ENCODE measurements at regions not wholly inside any gene's neighbourhood (a gene's known extent, or its start where the extent isn't known, plus 50 kb on each side); places are given as distances from the start of the nearest gene placed in this dataset.

DNA sequence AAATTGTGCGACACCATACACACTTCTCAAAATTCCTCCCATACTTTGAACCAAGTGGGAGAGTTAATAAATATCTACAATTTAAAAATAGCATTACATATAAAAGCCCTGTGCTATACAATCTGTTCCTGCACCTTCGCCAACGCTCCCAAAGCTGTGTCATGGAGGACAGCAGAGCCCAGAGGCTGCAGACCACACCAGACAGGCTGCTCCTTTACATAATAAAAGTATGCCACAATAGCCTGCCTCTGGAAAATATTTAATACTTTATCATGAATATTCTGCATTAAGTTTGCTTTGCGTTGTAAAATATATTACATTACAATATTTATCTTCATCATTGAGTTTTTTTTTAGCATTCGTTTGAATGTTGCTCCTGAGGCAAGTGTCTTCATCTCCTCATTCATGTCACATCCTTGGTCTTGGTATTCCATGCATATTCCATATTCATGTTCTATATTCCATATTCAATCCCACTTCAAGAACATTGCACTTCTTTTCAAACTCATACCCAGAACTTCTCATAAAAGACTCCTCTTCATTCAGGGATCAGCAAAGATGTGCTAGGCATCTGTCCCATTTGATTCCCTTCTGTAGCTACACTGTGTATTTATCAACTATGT, 663.9 kb downstream of the POM121L12 start:
- DNase-seq (ENCODE audit: low read depth), result no peak

- peak; percentile 29 for DNase-seq (ENCODE audit: low read depth)
Observed at GRCh38 chr7:53719122-53719521, 683.7 kb downstream of the POM121L12 start.

- peak; percentile 10 for DNase-seq (ENCODE audit: low read depth)
Observed at GRCh38 chr7:53740971-53741370, 705.5 kb downstream of the POM121L12 start.

- no peak for DNase-seq (ENCODE audit: low read depth)
Observed at GRCh38 chr7:53743697-53744402, 708.4 kb downstream of the POM121L12 start.

DNA sequence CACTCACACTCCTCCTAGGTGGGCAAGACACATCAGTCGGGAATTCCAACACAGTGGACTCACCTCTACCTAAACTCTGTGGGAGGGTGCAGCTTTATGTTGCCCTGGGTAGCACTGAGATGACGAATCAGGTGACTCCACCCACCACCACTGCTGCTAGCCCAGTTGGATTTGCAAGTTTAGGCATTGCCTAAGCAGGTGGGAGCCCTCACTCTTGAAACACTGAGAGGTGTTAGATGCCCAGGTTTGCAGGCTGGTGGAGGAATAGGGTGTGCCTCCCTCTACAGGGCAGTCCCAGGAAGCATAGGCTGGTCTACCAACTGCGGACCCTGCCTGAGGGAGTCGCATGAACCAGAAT, 708.9 kb downstream of the POM121L12 start:
- DNase-seq (ENCODE audit: low read depth), result no peak

GRCh38 chr7:53756946-53757345, 721.5 kb downstream of the POM121L12 start:
- DNase-seq (ENCODE audit: low read depth), result no peak

GRCh38 chr7:53768186-53768585, 732.8 kb downstream of the POM121L12 start:
- DNase-seq (ENCODE audit: low read depth), result peak; percentile 6

GRCh38 chr7:53771701-53772100, 736.3 kb downstream of the POM121L12 start:
- DNase-seq (ENCODE audit: low read depth), result no peak

DNA sequence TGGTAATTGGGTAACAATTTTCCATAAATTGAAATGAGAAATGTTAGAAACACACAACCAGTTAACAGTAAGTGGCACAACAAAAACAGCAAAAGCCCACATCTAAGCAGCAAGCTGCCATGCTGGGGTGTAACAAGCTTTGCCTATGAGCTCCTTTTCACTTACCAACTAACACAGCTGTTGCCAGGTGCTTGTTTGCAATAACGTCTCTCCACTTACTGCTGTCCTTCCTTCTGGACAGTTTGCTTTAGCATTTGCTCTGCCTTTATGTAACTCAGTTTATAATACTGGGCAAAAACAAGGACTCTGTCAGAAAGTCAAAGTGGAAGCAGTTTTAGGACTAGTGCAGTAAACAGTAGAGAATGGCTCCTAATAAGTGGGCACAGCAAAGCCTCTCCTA, 740.9 kb downstream of the POM121L12 start:
- no peak for DNase-seq (ENCODE audit: low read depth)

DNA sequence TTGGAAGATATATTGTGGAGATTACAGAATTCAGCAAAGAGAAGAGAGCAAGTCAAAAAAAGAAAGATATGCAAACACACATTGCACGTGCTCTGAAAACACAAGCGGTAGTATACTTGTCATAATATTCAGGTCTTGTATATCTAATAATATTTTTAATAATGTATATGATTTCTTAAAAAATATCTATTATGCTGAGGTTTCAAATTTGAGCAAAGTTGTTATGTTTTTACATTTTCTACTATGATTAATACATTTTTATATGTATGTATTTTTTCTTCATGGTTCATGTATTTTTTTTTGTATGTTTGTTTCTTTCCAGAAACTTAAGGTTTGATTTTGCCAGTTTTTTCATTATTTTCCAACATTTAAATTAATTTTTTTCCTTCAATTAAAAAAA, 752.4 kb upstream of the VSTM2A start:
- DNase-seq (ENCODE audit: low read depth), result no peak

DNA sequence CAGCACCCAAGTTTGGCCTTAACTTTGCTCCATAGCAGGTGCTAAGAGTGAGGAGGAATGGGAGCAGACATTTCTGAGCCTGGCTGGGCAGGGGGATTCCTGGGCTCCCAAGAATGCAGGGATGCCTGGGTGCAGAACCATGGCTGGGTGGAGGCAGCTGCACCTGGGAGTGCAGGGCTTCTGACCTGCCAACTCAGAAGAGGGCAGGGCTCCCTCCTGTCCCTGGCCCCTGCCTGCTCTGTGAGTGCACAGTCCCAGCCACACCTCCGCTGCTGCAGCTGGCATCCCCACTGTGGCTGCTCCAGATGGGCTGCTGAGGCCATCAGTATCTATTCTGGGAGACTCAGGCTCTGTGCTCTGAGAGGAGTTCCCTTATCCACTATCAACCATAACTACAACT, 747.4 kb upstream of the VSTM2A start:
- DNase-seq (ENCODE audit: low read depth), result no peak

GRCh38 chr7:53800746-53801145, 741.4 kb upstream of the VSTM2A start:
- DNase-seq (ENCODE audit: low read depth), result peak; percentile 9

GRCh38 chr7:53806119-53806518, 736.1 kb upstream of the VSTM2A start:
- DNase-seq (ENCODE audit: low read depth), result no peak

GRCh38 chr7:53811555-53812079, 730.6 kb upstream of the VSTM2A start:
- DNase-seq (ENCODE audit: low read depth), result no peak

DNA sequence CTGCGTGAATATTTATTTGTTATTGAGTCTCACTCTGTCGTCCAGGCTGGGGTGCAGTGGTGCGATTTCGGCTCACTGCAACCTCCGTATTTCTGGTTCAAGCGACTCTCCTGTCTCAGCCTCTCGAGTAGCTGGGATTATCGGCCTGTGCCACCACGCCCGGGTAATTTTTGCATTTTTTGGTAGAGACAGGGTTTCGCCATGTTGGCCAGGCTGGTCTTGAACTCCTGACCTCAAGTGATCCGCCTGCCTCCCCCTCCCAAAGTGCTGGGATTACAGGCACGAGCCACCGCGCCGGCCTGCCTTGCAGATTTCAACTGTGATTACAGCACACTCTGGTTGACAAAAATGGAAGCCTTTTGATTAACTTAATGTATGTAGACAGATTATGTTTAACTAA, 730.0 kb upstream of the VSTM2A start:
- DNase-seq (ENCODE audit: low read depth), result no peak

- no peak for DNase-seq (ENCODE audit: low read depth)
Observed at GRCh38 chr7:53835301-53835700, 706.9 kb upstream of the VSTM2A start.

DNA sequence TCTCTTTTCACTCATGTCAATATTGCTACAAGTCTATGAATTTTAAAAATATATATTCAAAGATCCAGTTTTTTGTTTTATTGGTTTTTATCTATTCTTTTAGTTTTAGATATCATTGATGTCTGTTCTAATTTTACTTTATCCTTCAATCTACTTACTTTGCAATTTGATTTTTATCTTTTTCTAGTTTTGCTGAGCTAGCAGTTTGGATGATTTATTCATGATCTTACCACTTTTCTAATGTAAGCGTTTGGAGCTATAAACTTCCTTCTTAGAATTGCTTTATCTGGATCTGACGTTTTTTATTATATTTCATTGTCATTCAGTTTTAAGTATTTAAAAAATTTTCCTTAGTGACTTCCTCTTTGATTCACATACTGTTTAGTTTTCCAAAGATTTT, 664.5 kb upstream of the VSTM2A start:
- no peak for DNase-seq (ENCODE audit: low read depth)

DNA sequence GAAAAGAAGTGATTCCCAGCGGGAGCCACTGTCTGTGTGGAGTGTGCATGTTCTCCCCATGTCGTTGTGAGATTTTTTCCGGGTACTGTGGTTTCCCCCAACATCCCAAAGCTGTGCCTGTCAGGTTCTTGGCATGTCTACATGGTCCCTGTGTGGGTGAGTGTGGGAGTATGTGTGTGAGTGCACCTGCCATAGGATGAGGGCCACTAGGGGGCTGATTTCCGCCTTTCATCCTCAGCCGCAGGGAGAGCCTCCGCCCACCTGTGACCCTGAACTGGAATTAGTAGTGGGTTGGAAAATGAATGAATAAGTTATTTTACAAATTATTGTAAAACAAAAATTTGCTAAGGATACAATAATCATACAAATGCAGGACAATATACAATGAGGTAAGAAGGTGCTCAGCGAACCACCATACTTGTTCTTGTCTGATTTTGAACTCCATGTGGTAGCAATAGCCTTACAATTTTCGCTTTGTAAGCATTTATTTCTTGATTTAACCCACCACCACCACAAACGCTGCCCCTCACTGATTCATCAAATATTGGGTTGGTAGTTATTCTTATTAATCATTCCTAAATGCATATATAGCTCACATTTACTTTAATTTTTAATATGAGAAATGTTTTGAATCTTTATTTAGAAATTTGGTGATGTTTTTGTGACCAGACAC, 641.2 kb upstream of the VSTM2A start:
- DNase-seq (ENCODE audit: low read depth), result no peak

DNA sequence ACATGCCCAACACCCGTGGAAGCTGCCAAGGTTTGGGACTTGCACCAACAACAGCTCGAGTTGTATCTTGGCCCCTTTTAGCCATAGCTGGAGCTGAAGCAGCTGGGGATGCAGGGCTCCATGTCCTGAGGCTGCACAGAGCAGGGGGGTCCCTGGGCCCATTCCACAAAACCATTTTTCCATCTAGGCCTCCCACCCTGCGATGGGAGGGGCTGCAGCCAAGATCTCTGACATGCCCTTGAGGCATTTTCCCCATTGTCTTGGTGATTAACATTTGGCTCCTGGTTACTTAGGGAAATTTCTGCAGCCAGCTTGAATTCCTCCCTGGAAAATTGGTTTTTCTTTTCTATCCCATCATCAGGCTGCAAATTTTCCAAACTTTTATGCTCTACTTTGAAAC, 637.8 kb upstream of the VSTM2A start:
- DNase-seq (ENCODE audit: low read depth), result no peak

DNA sequence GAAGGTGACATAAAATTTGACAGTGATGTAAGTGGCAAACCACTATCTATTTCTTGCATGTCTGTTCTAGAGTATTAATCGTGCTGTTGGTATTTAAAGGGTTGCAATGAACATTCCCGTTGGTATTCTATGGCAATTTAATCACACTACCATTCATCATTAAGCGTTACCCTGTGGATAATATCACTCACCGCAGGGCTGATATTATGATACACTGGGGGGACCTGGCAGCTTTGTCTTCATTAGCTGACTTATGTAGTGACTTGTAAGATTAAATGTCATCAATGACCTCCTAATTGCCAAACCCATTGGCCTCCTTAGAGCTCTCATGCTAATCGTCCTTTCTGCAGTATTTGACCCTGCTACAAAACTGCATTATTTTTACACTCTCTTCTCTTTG, 624.5 kb upstream of the VSTM2A start:
- no peak for DNase-seq (ENCODE audit: low read depth)

GRCh38 chr7:53920011-53920410, 622.2 kb upstream of the VSTM2A start:
- DNase-seq (ENCODE audit: low read depth), result no peak

- no peak for DNase-seq (ENCODE audit: low read depth)
Observed at GRCh38 chr7:53940483-53940882, 601.7 kb upstream of the VSTM2A start.

DNA sequence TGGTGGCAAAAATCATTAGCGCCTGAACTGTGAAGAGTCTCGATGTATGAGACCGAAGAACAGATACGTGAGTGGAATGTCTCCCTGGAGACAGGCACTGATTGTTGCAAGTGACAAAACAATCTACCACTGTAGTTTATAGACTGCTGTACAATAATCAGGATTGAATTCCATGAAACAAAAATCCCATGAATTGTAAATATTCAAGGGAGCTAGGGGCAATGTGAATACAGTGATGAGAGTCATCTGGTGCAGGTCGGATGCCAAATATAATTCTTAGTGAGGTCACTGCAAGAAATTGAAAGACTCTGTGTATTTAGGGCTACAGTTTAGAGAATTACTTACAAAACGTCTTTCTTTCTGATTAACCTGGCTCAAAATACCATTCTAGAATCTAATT, 594.4 kb upstream of the VSTM2A start:
- no peak for DNase-seq (ENCODE audit: low read depth)
